Adrenal gland (tissue), 9 donors: ENCODE measurements at regions not wholly inside any gene's neighbourhood (a gene's known extent, or its start where the extent isn't known, plus 50 kb on each side); places are given as distances from the start of the nearest gene placed in this dataset.
A peak's percentile ranks its signal among the peaks of the same experiment; 100 is the strongest.

Experiments
- DNase-seq, 7 donors: peaks; one replicate each; pipeline ENCODE4 v3.0.0-alpha.2; 2019 to 2020
- H3K27ac ChIP-seq, 5 donors: fragments of 200-600 bp; sonication (generic) in 4 of 5; 1 replicate in 3 of 5; 2 replicates in 2 of 5; pipeline versions ENCODE4 v1.5.1 to v1.8.0; 2016 to 2020; ENCODE audit warnings: mild to moderate bottlenecking in 1 of 5
- H3K27me3 ChIP-seq: fragments of 200-600 bp; 2 replicates; pipeline ENCODE4 v1.8.0; 2021
- H3K36me3 ChIP-seq, 2 donors: fragments of 200-600 bp; replicated peaks in 1 of 2; 1 replicate in 1 of 2; 2 replicates in 1 of 2; pipeline versions ENCODE4 v1.5.1 to v1.8.0; 2018 to 2022
- H3K4me1 ChIP-seq, 2 donors: fragments of 200-600 bp; replicated peaks in 1 of 2; 1 replicate in 1 of 2; 2 replicates in 1 of 2; pipeline versions ENCODE4 v1.5.1 to v1.8.0; 2018 to 2021
- H3K4me3 ChIP-seq, 4 donors: fragments of 200-600 bp; sonication (generic) in 3 of 4; one replicate each; pipeline ENCODE4 v1.5.1; 2016 to 2018
- H3K9me3 ChIP-seq, 3 donors: fragments of 200-600 bp; sonication (generic) in 1 of 3; replicated peaks in 1 of 3; 1 replicate in 2 of 3; 2 replicates in 1 of 3; pipeline versions ENCODE4 v1.5.1 to v1.8.0; 2016 to 2021
- CTCF ChIP-seq, 6 experiments: fragments of 450-650 bp in 4 of 6; fragments of 200-600 bp in 2 of 6; sonication (generic) in 1 of 6; IDR thresholded peaks; 1 replicate in 5 of 6; 2 replicates in 1 of 6; pipeline versions ENCODE4 v1.5.1 to v1.8.0; 2016 to 2021; ENCODE audit warnings: antibody characterized with exemption in 6 of 6, mild to moderate bottlenecking in 2 of 6, moderate library complexity in 1 of 6
- POLR2A ChIP-seq, 2 donors: fragments of 450-650 bp; IDR thresholded peaks; one replicate each; pipeline ENCODE4 v1.6.1; 2017; ENCODE audit warnings: antibody characterized with exemption in 2 of 2, mild to moderate bottlenecking in 2 of 2, moderate library complexity in 1 of 2
- WGBS, 4 donors: extraction: QIAGEN DNeasy Blood & Tissue Kit in 2 of 4; methylation state at CpG; one replicate each; pipeline versions ENCODE4 v1.1.5 to v1.1.7; 2013 to 2017; 5-methylcytosine and 5-hydroxymethylcytosine counted together
- intact Hi-C, 2 donors: fragments of 100-400 bp; cut with DNase I; formaldehyde crosslinking; loops; one replicate each; pipeline versions ENCODE4 v1.14.1 to v1.15.0; 2022 to 2023
- donor health status: healthy with polysubstance abuse.
- donor health status: Bipolar disorder and iron deficiency.
- donor health status: DM: yes; HTN: yes; CAD: no.
- donor health status: DM: no; HTN: no; CAD: no.
- donor health status: DM: no; HTN: no; CAD: no.

- H3K27me3 ChIP-seq = no peaks in the 10 kb centered on the region
- H3K36me3 ChIP-seq = no peaks in the 10 kb centered on the region
- peaks cover 0 to 4% of the 10 kb centered on the region in 2 donors for H3K4me1 ChIP-seq
- TF ChIP-seq CTCF (IDR thresholded peaks at IDR 0.05) = no peak
- TF ChIP-seq POLR2A (IDR thresholded peaks at IDR 0.05) = no peak
- no peaks in the 10 kb centered on the region for H3K9me3 ChIP-seq
- 65 to 73% (median 67%) methylated on average over 2 of the region's 2 CpGs for WGBS, 4 donors
- intact Hi-C loops = no loop called here
- no peak overlapping the region for H3K4me3 ChIP-seq
- H3K27ac ChIP-seq = no peak overlapping the region
- no peak for DNase-seq
Observed at GRCh38 chr4:123802933-123803332, 406.3 kb downstream of the SPRY1 start.

GRCh38 chr4:123804196-123804721, 407.7 kb downstream of the SPRY1 start:
- WGBS, 4 donors = 64 to 76% (median 68%) methylated on average over 3 of the region's 3 CpGs
- TF ChIP-seq POLR2A (IDR thresholded peaks at IDR 0.05) = no peak
- no peak for TF ChIP-seq CTCF (IDR thresholded peaks at IDR 0.05)

GRCh38 chr4:123806056-123806455, 409.5 kb downstream of the SPRY1 start:
- intact Hi-C loops = no loop called here
- H3K27ac ChIP-seq = no peak overlapping the region
- H3K4me1 ChIP-seq = peaks cover 0 to 4% of the 10 kb centered on the region in 2 donors
- no peaks in the 10 kb centered on the region for H3K36me3 ChIP-seq
- H3K9me3 ChIP-seq = no peaks in the 10 kb centered on the region
- TF ChIP-seq POLR2A (IDR thresholded peaks at IDR 0.05) = no peak
- no peak for TF ChIP-seq CTCF (IDR thresholded peaks at IDR 0.05)
- H3K4me3 ChIP-seq = no peak overlapping the region
- 68 to 84% (median 82%) methylated on average over 1 of the region's 1 CpG for WGBS, 4 donors
- DNase-seq = no peak
- no peaks in the 10 kb centered on the region for H3K27me3 ChIP-seq

More at GRCh38 chr4:123804196-123804721, 407.7 kb downstream of the SPRY1 start:
- Histone ChIP-seq H3K4me3 (no peak overlapping the region), H3K4me1 (peaks cover 0 to 4% of the 10 kb centered on the region in 2 donors), H3K9me3 (no peaks in the 10 kb centered on the region), H3K27me3 (no peaks in the 10 kb centered on the region), H3K27ac (no peak overlapping the region), H3K36me3 (no peaks in the 10 kb centered on the region)
- peak; percentile 30 to 64 (median 47) for DNase-seq
- intact Hi-C loops = no loop called here

- intact Hi-C loops = no loop called here
- WGBS, 4 donors = 87 to 93% (median 90%) methylated on average over 5 of the region's 5 CpGs
- H3K4me1 ChIP-seq = peaks cover 0 to 4% of the 10 kb centered on the region in 2 donors
- TF ChIP-seq CTCF (IDR thresholded peaks at IDR 0.05) = no peak
- no peak for TF ChIP-seq POLR2A (IDR thresholded peaks at IDR 0.05)
- DNase-seq = no peak
- no peaks in the 10 kb centered on the region for H3K27me3 ChIP-seq
- no peak overlapping the region for H3K27ac ChIP-seq
- H3K36me3 ChIP-seq = no peaks in the 10 kb centered on the region
- H3K4me3 ChIP-seq = no peak overlapping the region
- no peaks in the 10 kb centered on the region for H3K9me3 ChIP-seq
Observed at GRCh38 chr4:123807187-123807586, 410.6 kb downstream of the SPRY1 start.
